GM18951 (cell line): ENCODE measurements at regions not wholly inside any gene's neighbourhood (a gene's known extent, or its start where the extent isn't known, plus 50 kb on each side); places are given as distances from the start of the nearest gene placed in this dataset.

ENCODE experiments used
- POLR2A ChIP-seq: IDR thresholded peaks from 4 replicates; pipeline ENCODE4 v1.6.1; 2011; ENCODE audit warnings: mild to moderate bottlenecking; ENCODE audit not compliant: insufficient read length, insufficient read depth; ENCODE audit errors: extremely low read depth
- in situ Hi-C: fragments of 300-500 bp; cut with MboI; formaldehyde crosslinking; loops from one replicate; pipeline ENCODE4 v1.12.0; 2022; ENCODE audit warnings: low sequenced_read_pairs, mixed read lengths, inconsistent platforms; ENCODE audit not compliant: unreplicated experiment

GRCh38 chr5:125160787-125161502 lies 414.5 kb upstream of the ZNF608 start:
- no peak for TF ChIP-seq POLR2A

GRCh38 chr5:125162714-125163113 lies 416.3 kb upstream of the ZNF608 start:
- no peak for TF ChIP-seq POLR2A
- in situ Hi-C loops, result no loop called here

More at GRCh38 chr5:125160787-125161502, 414.5 kb upstream of the ZNF608 start:
- in situ Hi-C loops, result no loop called here

- in situ Hi-C loops, result no loop called here
Observed at GRCh38 chr5:125169396-125169795, 423.0 kb upstream of the ZNF608 start.

GRCh38 chr5:125171641-125172040 lies 425.2 kb upstream of the ZNF608 start:
- in situ Hi-C loops, result no loop called here
- no peak for TF ChIP-seq POLR2A

More at GRCh38 chr5:125169396-125169795, 423.0 kb upstream of the ZNF608 start:
- TF ChIP-seq POLR2A, result no peak

GRCh38 chr5:125175348-125176004 lies 429.0 kb upstream of the ZNF608 start:
- in situ Hi-C loops, result no loop called here
- no peak for TF ChIP-seq POLR2A

GRCh38 chr5:125176005-125176390 lies 429.6 kb upstream of the ZNF608 start:
- in situ Hi-C loops, result no loop called here
- TF ChIP-seq POLR2A, result no peak

- no peak for TF ChIP-seq POLR2A
- in situ Hi-C loops, result no loop called here
Observed at GRCh38 chr5:125177340-125177739, 430.9 kb upstream of the ZNF608 start.

- in situ Hi-C loops, result no loop called here
Observed at GRCh38 chr5:125179612-125180011, 433.2 kb upstream of the ZNF608 start.

GRCh38 chr5:125180231-125180829 lies 433.9 kb upstream of the ZNF608 start:
- TF ChIP-seq POLR2A, result no peak
- in situ Hi-C loops, result no loop called here

More at GRCh38 chr5:125179612-125180011, 433.2 kb upstream of the ZNF608 start:
- no peak for TF ChIP-seq POLR2A

- in situ Hi-C loops, result no loop called here
- TF ChIP-seq POLR2A, result no peak
Observed at GRCh38 chr5:125181159-125181558, 434.7 kb upstream of the ZNF608 start.

GRCh38 chr5:125181955-125182354 lies 435.5 kb upstream of the ZNF608 start:
- TF ChIP-seq POLR2A, result no peak
- in situ Hi-C loops, result no loop called here

GRCh38 chr5:125185740-125186139 lies 439.3 kb upstream of the ZNF608 start:
- no peak for TF ChIP-seq POLR2A
- in situ Hi-C loops, result no loop called here

- in situ Hi-C loops, result no loop called here
- TF ChIP-seq POLR2A, result no peak
Observed at GRCh38 chr5:125186911-125187375, 440.5 kb upstream of the ZNF608 start.

GRCh38 chr5:125189531-125189941 lies 443.1 kb upstream of the ZNF608 start:
- no peak for TF ChIP-seq POLR2A
- in situ Hi-C loops, result no loop called here
